Bone marrow (tissue), 2 donors: ENCODE measurements at regions not wholly inside any gene's neighbourhood (a gene's known extent, or its start where the extent isn't known, plus 50 kb on each side); places are given as distances from the start of the nearest gene placed in this dataset.

ENCODE experiments used
- DNase-seq, 2 donors: peaks; one replicate each; lab custom pipeline; 2025; lab: John Stamatoyannopoulos, UW

- DNase-seq = peak in 1 of 2 donors; percentile 95
These were observed 244.7 kb downstream of the PTEN start for GRCh38 chr10:88108115-88108610.

GRCh38 chr10:88110355-88110754, 246.9 kb downstream of the PTEN start:
- no peak for DNase-seq

- DNase-seq = no peak
These were observed 247.4 kb downstream of the PTEN start for GRCh38 chr10:88110822-88111221.

- DNase-seq = no peak
These were observed 247.9 kb downstream of the PTEN start for GRCh38 chr10:88111294-88111693.

GRCh38 chr10:88113232-88113631, 249.8 kb downstream of the PTEN start:
- DNase-seq = no peak

- DNase-seq = no peak
These were observed 250.3 kb downstream of the PTEN start for GRCh38 chr10:88113657-88114272.

- DNase-seq = no peak
These were observed 250.9 kb downstream of the PTEN start for GRCh38 chr10:88114368-88114767.

GRCh38 chr10:88115407-88115806, 252.0 kb downstream of the PTEN start:
- no peak for DNase-seq

- no peak for DNase-seq
These were observed 252.5 kb downstream of the PTEN start for GRCh38 chr10:88115968-88116367.

GRCh38 chr10:88116481-88116880, 253.1 kb downstream of the PTEN start:
- peak in 1 of 2 donors; percentile 46 for DNase-seq

- DNase-seq = no peak
These were observed 253.7 kb downstream of the PTEN start for GRCh38 chr10:88116971-88117626.

GRCh38 chr10:88117869-88118632, 254.6 kb downstream of the PTEN start:
- DNase-seq = no peak

GRCh38 chr10:88118729-88119128, 255.3 kb downstream of the PTEN start:
- no peak for DNase-seq

- no peak for DNase-seq
These were observed 255.7 kb downstream of the PTEN start for GRCh38 chr10:88119160-88119559.

GRCh38 chr10:88120075-88120474, 256.6 kb downstream of the PTEN start:
- no peak for DNase-seq

GRCh38 chr10:88120599-88121333, 257.3 kb downstream of the PTEN start:
- DNase-seq = no peak

- DNase-seq = no peak
These were observed 257.9 kb downstream of the PTEN start for GRCh38 chr10:88121361-88121760.

- no peak for DNase-seq
These were observed 258.7 kb downstream of the PTEN start for GRCh38 chr10:88122145-88122544.

GRCh38 chr10:88122576-88122975, 259.2 kb downstream of the PTEN start:
- DNase-seq = no peak

- no peak for DNase-seq
These were observed 262.3 kb downstream of the PTEN start for GRCh38 chr10:88125766-88126165.

- DNase-seq = no peak
These were observed 263.3 kb downstream of the PTEN start for GRCh38 chr10:88126699-88127098.

GRCh38 chr10:88127269-88127668, 263.8 kb downstream of the PTEN start:
- no peak for DNase-seq
